Umbilical cord (tissue), 1 donor: ENCODE measurements at regions not wholly inside any gene's neighbourhood (a gene's known extent, or its start where the extent isn't known, plus 50 kb on each side); places are given as distances from the start of the nearest gene placed in this dataset.

ENCODE experiments used
- DNase-seq: peaks from one replicate; pipeline ENCODE4 v3.0.0-alpha.2; 2015; ENCODE audit warnings: low spot score

DNA sequence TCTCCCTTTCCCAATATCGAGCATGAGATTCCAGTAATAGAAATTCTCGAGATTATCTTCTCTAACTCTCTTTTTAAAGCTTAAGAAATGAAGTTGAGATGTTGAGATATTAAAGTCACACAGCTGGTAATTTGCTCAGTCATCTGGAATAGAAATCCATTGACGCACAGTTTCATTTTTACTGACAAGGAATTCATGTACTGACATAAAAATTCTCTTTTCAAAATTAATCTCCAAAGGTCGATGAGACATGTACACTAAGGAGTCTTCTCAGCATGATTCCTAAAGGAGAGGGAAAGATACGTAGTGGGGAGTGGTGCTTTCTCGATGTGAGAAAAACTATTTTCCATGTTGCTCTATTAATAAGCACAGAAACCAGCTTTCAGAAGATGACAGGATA, 1639.5 kb upstream of the MIR17HG start:
- DNase-seq = no peak

DNA sequence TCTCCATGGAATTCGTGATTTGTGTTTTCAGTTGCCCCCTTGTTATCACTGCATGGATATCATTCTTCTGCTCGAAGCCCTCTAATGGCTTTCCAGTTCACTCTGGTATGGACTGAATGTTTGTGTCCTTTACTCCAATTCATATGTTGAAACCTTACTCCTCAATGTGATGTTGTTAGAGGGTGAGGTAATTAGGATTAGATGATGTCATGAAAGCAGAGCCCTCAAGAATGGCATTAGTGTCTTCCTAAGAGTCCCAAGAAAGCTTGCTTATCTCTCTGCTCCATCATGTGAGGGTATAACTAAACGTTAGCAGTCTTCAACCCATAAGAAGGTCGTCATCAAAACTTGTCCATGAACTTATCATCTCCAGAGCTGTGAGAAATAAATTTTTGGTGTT, 1626.3 kb upstream of the MIR17HG start:
- no peak for DNase-seq

DNA sequence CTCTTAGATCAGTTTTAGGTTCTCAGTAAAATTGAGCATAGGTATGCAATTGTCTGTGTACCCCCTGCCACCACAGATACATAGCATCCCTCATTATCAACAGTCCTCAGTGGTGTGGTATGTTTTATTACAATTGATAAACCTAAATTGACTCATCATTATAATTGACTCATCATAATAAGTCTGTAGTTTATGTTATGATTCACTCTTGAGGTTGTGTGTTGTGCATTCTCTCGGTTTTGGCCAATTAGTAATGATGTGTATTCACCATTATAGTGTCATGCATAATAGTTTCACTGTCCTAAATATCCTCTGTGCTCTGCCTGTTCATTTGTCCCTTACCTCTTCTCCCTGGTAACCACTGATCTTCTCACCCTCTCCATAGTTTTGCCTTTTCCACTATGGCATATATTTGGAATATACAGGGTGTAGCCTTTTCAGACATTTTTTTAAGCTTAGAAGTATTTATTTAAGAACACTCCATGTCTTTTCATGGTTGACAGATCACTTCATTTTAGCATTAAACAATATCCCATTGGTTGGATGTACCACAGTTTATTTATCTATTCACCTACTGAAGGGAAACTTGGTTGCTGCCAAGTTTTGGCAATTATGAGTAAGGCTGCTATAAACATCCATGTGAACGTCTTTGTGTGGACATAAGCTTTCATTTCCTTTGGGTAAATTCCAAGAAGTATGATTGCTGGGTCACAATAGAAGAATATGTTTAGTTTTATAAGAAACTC, 1620.6 kb upstream of the MIR17HG start:
- no peak for DNase-seq

DNA sequence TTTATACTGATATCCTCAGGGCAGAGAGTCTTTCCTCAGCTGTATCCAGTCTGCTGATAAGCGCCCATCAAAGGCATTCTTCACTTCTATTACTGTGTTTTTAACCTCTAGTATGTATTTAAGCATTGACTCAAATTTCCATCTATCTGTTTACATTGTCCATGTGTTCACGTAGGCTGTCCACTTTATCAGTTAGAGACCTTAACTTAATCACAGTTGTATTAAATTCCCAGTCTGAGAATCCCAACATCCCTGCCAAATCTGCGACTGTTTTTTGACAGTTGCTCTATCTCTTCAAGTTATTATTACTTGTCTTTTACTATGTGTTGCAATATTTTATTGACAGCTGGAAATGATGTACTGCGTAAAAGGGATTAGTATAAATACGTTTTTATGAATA, 1613.7 kb upstream of the MIR17HG start:
- peak; percentile 81 for DNase-seq

DNA sequence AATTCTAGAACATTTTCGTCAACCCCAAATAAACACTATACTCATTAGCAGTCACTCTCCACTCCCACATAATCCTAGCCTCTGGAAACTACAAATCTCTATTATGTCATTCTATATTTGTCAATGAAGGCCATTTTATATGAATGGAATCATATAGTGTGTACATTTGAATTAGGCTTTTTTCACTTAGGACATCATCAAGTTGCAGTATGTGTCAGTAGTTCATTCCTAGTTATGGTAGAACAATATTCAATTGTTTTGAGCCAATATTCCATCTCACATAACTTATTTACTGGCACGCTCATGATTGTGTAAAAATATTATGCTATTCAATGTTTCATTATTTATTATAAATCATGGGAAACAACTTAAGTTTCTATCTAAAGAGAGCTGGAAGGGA, 1610.4 kb upstream of the MIR17HG start:
- DNase-seq = no peak

DNA sequence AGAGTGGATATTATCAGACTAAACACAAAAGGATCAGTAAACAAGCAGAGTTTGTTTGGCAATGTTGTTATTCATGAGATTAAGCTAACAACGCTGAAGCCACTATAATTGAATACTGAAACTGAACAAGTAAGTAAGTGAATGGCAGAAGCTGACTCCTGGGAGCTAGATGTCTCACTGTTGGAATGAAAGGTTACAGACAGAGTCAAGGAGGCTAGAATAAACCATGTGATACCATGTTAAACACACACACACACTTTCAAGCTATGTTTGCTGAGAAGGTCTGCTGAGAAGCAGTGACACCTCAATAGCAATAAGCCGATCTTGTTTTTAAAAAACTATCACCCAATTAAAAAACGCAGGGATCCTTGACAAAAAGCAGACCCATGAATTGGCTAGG, 1609.4 kb upstream of the MIR17HG start:
- no peak for DNase-seq

DNA sequence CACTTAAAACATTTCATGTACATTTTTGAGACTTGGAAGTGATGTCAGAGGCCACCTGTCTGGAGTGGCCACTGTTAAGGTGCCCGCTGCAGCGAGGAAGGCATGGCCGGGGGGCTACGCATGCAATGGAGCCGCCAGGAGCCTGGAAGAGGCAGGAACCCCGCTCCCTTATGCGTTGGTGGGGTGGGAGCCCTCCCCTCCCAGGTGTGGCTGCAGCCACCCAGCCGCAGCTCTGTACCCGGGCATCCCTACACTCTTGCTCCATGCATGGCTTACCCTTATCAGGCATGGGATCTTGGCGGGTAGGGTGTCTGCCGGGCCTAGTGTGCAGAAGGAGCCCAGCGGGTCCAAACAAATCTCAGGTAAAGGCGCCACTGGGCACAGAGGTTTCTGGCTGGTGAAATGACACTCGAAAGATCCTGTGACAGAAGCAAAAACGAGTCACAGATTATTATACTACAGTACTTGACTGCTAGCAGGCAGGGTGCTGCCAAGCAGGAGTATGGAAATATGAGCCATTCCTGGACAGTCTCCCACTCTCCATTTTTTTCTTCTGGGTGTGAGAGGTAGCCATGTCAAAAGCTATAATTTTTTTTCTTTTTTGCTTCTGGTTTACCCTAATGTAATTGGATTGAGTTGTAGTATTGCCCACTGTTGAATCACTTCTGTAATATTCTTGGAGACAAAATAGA, 1606.3 kb upstream of the MIR17HG start:
- DNase-seq = no peak

DNA sequence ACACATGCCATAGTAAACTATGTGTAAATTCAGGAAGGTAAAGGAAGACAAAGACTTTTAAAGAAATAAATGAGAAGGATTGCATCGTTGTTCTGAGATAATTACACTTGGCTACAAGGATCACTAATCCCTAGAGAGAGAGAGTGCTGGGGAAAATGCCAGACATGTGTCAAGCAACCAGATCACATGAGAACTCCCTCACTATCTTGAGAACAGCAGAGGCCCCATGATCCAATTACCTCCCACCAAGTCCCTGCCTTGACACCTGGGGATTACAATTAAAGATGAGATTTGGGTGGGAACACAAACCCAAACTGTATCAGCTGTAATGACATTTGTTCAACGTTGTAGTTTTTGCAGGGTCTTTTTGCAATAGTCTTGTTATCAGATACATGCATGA, 1600.9 kb upstream of the MIR17HG start:
- no peak for DNase-seq

DNA sequence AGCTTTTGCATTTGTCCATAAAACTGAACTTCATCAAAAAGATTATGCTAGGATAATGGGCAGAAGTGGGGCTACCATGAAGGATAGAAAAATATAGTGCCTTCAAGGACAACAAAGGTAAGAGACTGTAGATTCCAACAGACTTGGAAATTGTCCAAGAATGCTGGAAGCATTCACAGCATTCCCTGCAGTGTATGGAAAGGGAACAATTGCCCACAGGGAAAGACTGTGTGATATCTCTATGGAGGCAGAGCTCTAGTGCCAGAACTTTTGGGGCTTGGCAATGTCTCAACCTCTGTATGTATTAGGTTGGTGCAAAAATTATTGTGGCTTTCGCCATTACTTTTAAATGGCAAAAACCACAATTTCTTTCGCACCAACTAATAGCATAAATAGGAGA, 1598.8 kb upstream of the MIR17HG start:
- DNase-seq = no peak

DNA sequence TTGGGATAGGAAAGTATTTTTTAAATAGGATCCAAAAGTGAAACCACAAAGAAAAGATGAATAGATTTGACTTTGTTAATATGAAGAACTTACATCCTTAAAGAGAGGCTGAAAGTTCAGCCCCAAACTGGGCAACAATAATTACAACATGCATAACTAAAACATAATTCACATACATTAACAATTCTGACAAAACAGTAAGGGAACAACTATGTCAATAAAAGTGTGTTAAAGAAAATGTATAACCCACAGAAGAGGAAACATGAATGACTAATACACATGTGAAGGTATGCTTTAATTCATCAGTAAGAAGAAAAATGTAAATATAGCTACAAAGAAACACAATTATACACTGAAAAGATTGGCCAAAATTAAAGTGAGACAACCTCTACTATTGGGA, 1597.6 kb upstream of the MIR17HG start:
- no peak for DNase-seq

DNA sequence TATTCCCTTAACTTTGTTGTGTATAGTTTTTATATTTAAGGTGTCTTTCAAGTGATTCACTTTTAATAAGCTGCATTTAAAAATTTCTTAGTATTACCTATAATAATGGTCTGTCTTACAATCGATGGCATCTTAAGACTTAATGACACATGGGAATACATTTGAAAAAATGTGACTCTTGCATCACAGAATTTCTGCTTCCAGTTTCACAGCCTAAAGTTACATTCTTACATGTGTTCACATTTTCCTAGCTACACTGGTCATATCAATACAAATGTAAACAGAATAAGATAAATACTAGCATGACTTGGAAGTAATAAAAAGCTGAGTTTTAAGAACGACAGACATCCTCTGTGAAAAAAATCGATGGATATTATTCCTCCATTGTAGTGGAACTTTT, 1597.1 kb upstream of the MIR17HG start:
- no peak for DNase-seq

DNA sequence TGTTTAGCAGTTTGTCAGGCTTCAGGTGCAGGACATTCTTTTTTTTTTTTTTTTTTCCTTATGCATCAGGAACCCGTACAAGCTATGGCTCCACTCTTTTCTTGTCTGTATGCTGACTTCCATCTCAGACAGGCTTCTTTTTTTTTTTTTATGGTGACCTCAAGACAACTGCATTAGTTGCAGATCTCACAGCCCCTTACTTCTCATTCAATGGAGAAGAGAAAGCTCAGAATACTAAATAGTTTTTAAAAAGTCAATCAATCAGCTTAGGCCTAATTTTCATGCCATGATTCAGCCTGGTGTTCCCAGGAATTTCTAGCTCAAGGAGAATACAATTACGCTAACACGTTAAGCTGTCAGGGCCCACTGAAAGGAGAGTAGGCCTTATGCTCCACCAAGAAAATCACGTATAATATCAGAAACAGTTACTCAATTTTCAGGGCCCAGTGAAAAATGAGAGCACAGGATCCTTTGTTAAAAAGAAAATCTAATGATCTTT, 1596.0 kb upstream of the MIR17HG start:
- no peak for DNase-seq

DNA sequence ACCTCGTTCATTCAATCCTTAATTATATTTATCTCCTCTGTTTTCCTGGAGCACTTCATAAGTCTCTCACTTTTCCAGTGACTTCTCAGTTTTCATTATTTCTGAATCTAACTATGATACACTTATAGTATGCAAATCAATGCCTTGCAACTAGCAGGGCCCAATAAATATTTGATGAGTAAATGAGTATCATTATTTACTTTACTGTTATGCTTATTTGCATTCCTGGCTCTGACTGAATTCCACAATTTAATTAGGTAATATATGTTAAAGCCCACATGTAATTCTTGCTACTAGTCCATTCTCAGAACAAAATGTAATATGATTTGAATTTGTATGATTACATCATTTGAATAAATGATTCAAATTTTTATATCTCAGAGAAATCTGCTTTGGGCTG, 1595.1 kb upstream of the MIR17HG start:
- no peak for DNase-seq

DNA sequence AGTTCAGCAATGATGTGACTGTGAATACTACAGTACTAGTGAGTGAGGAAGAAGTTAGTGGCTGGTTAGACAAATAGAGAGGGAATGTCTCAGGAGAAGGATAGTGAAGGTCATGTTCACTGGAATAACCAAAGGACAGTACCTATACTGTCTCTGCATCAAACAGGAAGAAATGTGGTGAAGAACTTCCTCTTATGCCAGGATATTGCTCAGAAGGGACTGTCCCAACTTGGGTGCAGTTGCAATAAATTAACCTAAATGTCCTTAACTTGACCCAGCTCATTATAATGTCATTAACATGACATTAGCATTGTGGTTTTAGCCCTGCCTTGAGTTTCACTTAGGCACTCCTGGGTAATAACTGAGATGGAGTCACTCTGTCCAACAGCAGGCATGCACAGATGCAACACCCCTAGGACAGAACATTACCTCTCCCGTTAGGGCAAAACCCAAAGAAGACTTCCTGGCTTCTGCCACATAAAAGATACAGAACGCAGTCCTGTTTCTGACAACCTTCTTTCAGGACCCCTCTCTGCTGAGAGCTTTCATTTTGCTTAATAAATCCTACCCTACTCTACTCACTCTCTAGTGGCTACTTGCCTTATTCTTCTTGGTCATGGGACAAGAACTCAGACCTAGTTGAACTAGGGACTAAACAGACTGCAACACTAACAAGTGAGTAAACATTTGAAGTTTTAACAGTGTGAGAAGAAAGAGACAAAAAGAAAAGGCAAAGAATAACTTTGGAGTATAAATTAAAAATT, 1591.6 kb upstream of the MIR17HG start:
- no peak for DNase-seq

DNA sequence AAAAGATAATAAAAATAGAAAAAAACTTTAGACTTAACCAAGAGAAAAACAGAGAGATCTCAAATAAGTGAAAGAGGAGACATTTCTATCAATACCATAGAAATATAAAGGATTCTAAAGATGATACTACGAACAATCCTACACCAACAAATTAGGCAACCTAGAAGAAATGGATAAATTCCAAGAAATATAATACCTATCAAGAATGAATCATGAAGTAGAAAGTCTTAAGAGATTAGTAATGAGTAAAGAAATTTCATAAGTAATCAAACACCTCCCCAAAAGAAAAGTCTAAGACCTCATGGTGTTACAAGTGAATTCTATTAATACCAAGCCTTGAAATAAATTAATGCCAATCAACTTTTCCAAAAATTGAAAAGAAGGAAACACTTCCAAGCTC, 1584.5 kb upstream of the MIR17HG start:
- no peak for DNase-seq

DNA sequence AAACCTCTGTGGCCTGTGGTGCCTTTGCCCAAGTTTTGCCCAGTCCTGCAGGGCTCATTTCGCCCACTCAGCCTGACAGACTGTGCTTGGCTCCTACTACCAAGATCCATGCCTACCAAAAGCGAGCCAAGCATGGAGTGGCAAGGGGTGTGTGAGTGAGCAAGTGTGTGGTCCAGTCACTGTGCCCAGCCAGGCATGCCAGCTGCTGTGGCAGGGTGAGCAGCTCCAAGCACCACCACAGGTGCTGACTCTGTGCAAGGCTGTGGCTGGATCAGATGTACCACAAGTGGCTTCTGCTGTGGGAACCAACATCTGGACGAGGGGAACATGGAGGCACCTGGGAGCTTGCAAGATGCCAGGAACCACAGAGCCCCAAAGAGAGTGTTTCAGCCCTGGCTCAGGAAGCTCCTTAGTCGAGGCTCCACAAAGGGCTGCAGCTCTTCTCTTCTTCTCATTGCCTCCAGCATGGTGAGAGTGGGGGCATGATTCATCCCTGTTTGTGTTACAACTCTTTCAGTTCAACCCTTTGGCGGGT, 1564.2 kb upstream of the MIR17HG start:
- no peak for DNase-seq

DNA sequence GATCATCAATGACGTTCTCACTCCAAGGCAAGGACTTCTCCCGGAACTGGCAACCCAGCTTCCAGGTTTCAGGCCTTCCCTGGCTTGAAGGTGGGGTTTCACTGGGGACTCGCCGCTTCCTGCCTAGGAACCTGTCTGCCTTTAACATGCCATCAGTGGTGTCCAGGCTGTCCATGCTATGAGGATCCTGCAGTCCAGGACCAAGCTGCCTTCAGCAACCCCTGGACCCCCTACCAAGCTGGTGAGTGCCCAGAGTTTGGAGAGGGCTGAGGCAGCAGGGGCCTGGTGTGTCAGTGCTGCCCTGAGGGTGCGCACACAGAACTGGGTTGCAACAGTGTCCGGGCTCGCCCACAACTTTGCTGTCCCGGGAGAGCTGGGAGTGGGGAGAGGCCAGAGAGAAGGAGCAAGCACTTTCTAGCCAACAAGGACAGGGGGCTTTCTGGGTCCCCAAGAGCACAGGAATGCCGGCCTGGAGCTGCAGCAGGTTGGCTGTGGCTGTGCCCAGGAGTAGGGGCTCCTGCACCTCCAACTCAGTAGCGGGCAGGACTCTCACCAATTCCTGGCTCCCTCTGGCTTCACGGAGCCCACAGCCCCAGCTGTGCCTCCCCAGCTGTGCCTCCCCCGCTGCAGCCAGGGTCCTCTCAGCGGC, 1563.2 kb upstream of the MIR17HG start:
- no peak for DNase-seq

DNA sequence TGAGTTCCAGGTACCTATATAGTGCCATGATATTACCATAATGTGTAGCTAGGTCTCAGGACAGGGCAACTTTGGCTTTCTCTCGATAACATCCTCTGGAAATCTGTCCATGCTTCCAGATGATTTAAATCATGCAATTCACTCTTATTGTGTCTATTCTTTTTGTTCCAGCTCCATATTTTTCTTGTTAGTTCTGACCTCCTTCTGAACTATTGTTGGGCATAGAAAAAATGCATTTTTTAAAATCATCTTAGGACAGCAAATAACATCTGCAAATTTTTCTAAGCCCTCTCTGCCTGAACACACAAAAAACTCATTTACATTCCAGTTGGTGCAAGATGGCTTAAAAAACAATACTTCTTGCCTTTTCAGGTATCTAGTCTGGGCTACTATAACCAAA, 1561.0 kb upstream of the MIR17HG start:
- DNase-seq = no peak

DNA sequence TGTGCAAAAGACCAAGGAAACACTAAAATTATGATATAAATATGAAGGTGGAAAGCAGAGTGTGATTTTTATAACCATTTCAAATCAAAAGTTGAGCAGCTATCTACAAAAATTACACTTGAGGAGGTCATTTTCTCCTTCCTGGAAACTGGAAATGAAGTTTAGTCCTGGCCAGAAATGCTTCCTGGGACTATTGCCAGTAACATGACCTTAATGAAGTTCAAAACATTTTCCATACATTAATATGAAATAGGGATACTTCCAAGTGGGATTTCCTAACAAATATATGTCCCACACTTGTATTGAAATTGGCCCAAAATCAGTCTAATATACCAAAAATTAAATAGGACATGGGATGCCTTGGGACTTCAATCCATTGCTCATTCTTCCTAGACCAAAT, 1556.8 kb upstream of the MIR17HG start:
- no peak for DNase-seq

DNA sequence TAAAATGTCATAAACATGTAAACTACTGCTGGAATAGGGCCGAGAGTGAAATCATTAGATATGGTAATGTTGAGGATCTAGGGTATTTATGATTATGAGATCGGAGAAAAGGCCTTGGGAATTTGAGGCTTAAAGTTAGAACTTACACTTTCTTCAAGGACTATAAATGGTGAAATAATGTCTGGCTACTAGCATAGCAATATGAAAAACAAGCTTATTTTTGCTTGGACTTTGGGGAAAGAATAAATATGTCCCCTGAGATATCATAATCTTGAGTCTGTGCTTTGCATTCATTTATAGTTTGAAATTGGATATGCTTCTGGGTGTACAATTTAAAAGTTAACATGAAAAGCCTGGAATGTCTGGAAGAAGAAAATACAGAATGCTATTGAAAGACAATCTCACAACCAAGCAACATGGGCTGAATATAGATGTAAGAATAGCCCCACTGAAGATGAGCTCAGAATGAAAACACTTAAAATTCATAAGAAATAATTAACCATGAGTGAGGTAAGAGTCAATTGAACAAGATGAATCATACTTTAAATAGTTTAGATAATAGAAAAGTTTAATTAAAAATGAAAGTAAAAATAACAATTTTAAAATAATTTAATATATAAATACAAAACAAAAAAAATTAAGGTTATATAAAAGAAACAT, 1555.4 kb upstream of the MIR17HG start:
- DNase-seq = peak; percentile 1

DNA sequence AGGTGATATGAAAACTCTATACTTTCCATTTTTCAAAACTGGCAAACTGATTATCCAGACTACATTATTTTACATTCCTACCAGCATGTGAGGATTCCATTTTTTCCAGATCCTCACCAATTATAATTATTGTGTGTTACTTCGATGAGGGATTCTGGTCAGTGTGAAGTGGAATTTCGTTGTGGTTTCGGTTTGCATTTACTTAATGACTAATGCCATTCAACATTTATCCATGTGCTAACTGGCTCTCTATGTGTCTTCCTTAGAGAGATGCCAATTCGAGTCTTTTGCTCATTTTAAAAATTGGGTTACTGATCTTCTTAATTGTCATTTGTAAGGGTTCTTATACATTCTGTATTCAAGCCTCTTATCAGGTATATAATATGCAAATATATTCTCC, 1551.3 kb upstream of the MIR17HG start:
- no peak for DNase-seq
